ENCODE measurements at regions not wholly inside any gene's neighbourhood (a gene's known extent, or its start where the extent isn't known, plus 50 kb on each side); places are given as distances from the start of the nearest gene placed in this dataset.

GRCh38 chr13:111639196-111639705 is 318.8 kb downstream of the TEX29 start:
- ChIA-PET POLR2A (no interaction called here), CTCF (no interaction called here)
- Histone ChIP-seq H3K4me3 (ENCODE audit: low read depth, low read length) (no peak overlapping the region), H3K36me3 (ENCODE audit: control insufficient read depth, insufficient read depth, low read length) (no peaks in the 10 kb centered on the region), H3K27me3 (ENCODE audit: control insufficient read depth, insufficient read depth, low read length) (no peaks in the 10 kb centered on the region)
- no peak for DNase-seq (ENCODE audit: low read depth)
- TF ChIP-seq CTCF (IDR thresholded peaks at IDR 0.05; ENCODE audit: insufficient read depth, low read depth, low read length), result no peak

- H3K4me3 ChIP-seq (ENCODE audit: low read depth, low read length), result no peak overlapping the region
- no peak for DNase-seq (ENCODE audit: low read depth)
- H3K27me3 ChIP-seq (ENCODE audit: control insufficient read depth, insufficient read depth, low read length), result no peaks in the 10 kb centered on the region
- ChIA-PET POLR2A (no interaction called here), CTCF (no interaction called here)
- no peak for TF ChIP-seq CTCF (IDR thresholded peaks at IDR 0.05; ENCODE audit: insufficient read depth, low read depth, low read length)
- no peaks in the 10 kb centered on the region for H3K36me3 ChIP-seq (ENCODE audit: control insufficient read depth, insufficient read depth, low read length)
Measured at GRCh38 chr13:111640006-111640405, 319.6 kb downstream of the TEX29 start.

- DNase-seq (ENCODE audit: low read depth), result no peak
- CTCF ChIA-PET, result no interaction called here
- Histone ChIP-seq H3K27me3 (ENCODE audit: control insufficient read depth, insufficient read depth, low read length) (no peaks in the 10 kb centered on the region), H3K4me3 (ENCODE audit: low read depth, low read length) (no peak overlapping the region), H3K36me3 (ENCODE audit: control insufficient read depth, insufficient read depth, low read length) (no peaks in the 10 kb centered on the region)
- TF ChIP-seq CTCF (IDR thresholded peaks at IDR 0.05; ENCODE audit: insufficient read depth, low read depth, low read length), result no peak
- POLR2A ChIA-PET, result no interaction called here
Measured at GRCh38 chr13:111640476-111640875, 320.0 kb downstream of the TEX29 start.

GRCh38 chr13:111642156-111642767 is 321.8 kb downstream of the TEX29 start:
- TF ChIP-seq CTCF (IDR thresholded peaks at IDR 0.05; ENCODE audit: insufficient read depth, low read depth, low read length), result no peak
- DNase-seq (ENCODE audit: low read depth), result no peak
- no peaks in the 10 kb centered on the region for H3K36me3 ChIP-seq (ENCODE audit: control insufficient read depth, insufficient read depth, low read length)
- ChIA-PET POLR2A (no interaction called here), CTCF (no interaction called here)
- no peak overlapping the region for H3K4me3 ChIP-seq (ENCODE audit: low read depth, low read length)
- H3K27me3 ChIP-seq (ENCODE audit: control insufficient read depth, insufficient read depth, low read length), result no peaks in the 10 kb centered on the region

- POLR2A ChIA-PET, result no interaction called here
- no peak for DNase-seq (ENCODE audit: low read depth)
- no peak for TF ChIP-seq CTCF (IDR thresholded peaks at IDR 0.05; ENCODE audit: insufficient read depth, low read depth, low read length)
- H3K27me3 ChIP-seq (ENCODE audit: control insufficient read depth, insufficient read depth, low read length), result no peaks in the 10 kb centered on the region
- CTCF ChIA-PET, result no interaction called here
- no peaks in the 10 kb centered on the region for H3K36me3 ChIP-seq (ENCODE audit: control insufficient read depth, insufficient read depth, low read length)
- no peak overlapping the region for H3K4me3 ChIP-seq (ENCODE audit: low read depth, low read length)
Measured at GRCh38 chr13:111644750-111645149, 324.3 kb downstream of the TEX29 start.
